Small intestine (tissue), 7 donors: ENCODE measurements at regions not wholly inside any gene's neighbourhood (a gene's known extent, or its start where the extent isn't known, plus 50 kb on each side); places are given as distances from the start of the nearest gene placed in this dataset.

Experiments used
- DNase-seq, 2 donors: peaks; one replicate each; pipeline versions ENCODE4 v3.0.0 to v3.0.0-alpha.2; 2013
- FAIRE-seq: peaks from 2 replicates; lab custom pipeline; 2012; peaks lifted over from hg19 to GRCh38; lab: Jason Lieb, UNC
- H3K27ac ChIP-seq, 3 donors: one replicate each; pipeline ENCODE4 v1.5.1; 2013; ENCODE audit warnings: low read length in 2 of 3, mild to moderate bottlenecking in 2 of 3, control low read depth in 1 of 3, inconsistent platforms in 1 of 3, low read depth in 1 of 3, moderate library complexity in 1 of 3
- H3K27me3 ChIP-seq, 3 donors: one replicate each; pipeline ENCODE4 v1.6.1; 2013; ENCODE audit warnings: low read length in 3 of 3, inconsistent platforms in 1 of 3; ENCODE audit not compliant: control insufficient read depth in 3 of 3, insufficient read depth in 3 of 3
- H3K36me3 ChIP-seq, 3 donors: one replicate each; pipeline ENCODE4 v1.6.1; 2013; ENCODE audit warnings: low read length in 3 of 3, inconsistent platforms in 1 of 3, low read depth in 1 of 3, mild to moderate bottlenecking in 1 of 3, moderate library complexity in 1 of 3; ENCODE audit not compliant: control insufficient read depth in 3 of 3, insufficient read depth in 2 of 3
- H3K4me1 ChIP-seq, 3 donors: one replicate each; pipeline ENCODE4 v1.6.1; 2013; ENCODE audit warnings: low read length in 2 of 3, inconsistent platforms in 1 of 3, low read depth in 1 of 3, mild to moderate bottlenecking in 1 of 3, moderate library complexity in 1 of 3; ENCODE audit not compliant: control insufficient read depth in 3 of 3, insufficient read depth in 2 of 3
- H3K4me3 ChIP-seq, 3 donors: one replicate each; pipeline ENCODE4 v1.5.1; 2013; ENCODE audit warnings: low read length in 3 of 3, control low read depth in 1 of 3, inconsistent platforms in 1 of 3, low read depth in 1 of 3, mild to moderate bottlenecking in 1 of 3, moderate library complexity in 1 of 3
- H3K9me3 ChIP-seq, 2 donors: one replicate each; pipeline ENCODE4 v1.6.1; 2013; ENCODE audit warnings: low read depth in 1 of 2, low read length in 1 of 2; ENCODE audit not compliant: control insufficient read depth in 2 of 2, insufficient read depth in 1 of 2
- WGBS, 3 donors: extraction: QIAGEN DNeasy Blood & Tissue Kit; methylation state at CpG; one replicate each; pipeline ENCODE4 v1.1.7; 2013; 5-methylcytosine and 5-hydroxymethylcytosine counted together
- donor health status: healthy with polysubstance abuse.
- donor health status: control.
- donor health status: control.
- donor health status: Bipolar disorder and iron deficiency.
- donor health status: healthy.

DNA sequence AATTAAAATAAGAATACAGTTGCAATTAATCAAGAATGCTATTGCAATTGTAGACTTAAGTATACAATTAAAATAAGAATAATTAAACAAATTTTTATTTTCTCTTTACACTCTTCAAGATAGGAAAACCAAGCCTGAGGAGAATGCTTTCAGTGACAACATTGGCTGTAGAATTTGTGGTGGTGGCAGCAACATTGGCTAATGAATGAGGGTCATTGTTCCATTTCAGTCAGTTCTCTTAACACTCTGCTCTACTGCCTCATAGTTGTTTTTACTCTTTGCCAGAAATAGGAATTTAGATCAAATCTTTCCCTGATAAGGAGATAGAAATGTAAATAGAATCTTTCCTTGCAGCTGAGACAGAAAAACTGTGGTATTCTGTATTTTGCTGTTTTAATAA is 391.6 kb downstream of the PCDH20 start:
- Histone ChIP-seq H3K27ac (no peak overlapping the region), H3K4me1 (no peaks in the 10 kb centered on the region), H3K36me3 (no peaks in the 10 kb centered on the region), H3K27me3 (no peaks in the 10 kb centered on the region), H3K4me3 (no peak overlapping the region), H3K9me3 (no peaks in the 10 kb centered on the region)
- no peak for FAIRE-seq
- no peak for DNase-seq

DNA sequence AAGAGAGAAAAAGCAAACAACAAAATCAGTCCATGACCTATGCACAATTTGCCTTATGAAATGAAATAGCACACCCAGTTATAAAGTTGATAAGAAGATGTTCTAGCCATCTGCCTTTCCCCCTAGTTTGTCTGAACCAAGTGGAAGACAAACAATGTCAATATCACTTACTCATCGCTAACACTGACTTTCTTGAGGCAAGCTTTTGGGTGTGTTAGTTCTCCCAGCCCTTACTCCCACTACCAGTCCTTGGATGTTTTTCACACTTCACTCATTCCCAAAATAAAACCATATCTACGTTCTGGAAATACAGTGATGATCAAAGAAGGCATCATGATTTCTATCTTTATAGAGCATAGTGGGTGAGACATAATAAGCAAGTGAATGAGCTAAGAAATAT is 393.8 kb downstream of the PCDH20 start:
- no peaks in the 10 kb centered on the region for H3K4me1 ChIP-seq
- H3K36me3 ChIP-seq: no peaks in the 10 kb centered on the region
- WGBS, 3 donors: 69 to 81% (median 70%) methylated on average over 2 of the region's 2 CpGs
- FAIRE-seq (no peak), DNase-seq (no peak)
- H3K4me3 ChIP-seq: no peak overlapping the region
- H3K27ac ChIP-seq: no peak overlapping the region
- H3K9me3 ChIP-seq: no peaks in the 10 kb centered on the region
- no peaks in the 10 kb centered on the region for H3K27me3 ChIP-seq

DNA sequence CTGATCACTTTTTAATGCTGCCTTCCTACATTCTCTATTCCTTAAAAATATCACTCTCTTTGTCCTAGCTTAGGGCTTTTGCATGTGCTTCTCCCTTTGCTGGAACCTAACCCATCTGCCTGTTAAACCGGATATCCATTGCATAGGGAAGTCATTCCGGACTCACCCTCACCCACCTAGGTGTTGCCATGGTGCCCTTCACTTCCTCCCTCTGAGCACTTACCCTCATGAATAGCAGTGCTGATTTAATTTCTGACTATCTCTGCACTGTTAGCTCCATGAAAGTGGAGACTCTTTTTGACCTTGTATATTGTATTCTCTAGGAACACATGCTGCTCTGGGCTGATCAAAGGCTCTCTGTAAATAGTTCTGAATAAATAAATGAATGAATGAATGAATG is 401.9 kb downstream of the PCDH20 start:
- H3K9me3 ChIP-seq: peaks cover 0 to 4% of the 10 kb centered on the region in 2 donors
- DNase-seq: no peak
- H3K36me3 ChIP-seq: no peaks in the 10 kb centered on the region
- no peak overlapping the region for H3K27ac ChIP-seq
- FAIRE-seq: no peak
- no peaks in the 10 kb centered on the region for H3K27me3 ChIP-seq
- H3K4me1 ChIP-seq: no peaks in the 10 kb centered on the region
- WGBS, 3 donors: 68 to 78% (median 78%) methylated on average over 2 of the region's 2 CpGs
- H3K4me3 ChIP-seq: no peak overlapping the region

DNA sequence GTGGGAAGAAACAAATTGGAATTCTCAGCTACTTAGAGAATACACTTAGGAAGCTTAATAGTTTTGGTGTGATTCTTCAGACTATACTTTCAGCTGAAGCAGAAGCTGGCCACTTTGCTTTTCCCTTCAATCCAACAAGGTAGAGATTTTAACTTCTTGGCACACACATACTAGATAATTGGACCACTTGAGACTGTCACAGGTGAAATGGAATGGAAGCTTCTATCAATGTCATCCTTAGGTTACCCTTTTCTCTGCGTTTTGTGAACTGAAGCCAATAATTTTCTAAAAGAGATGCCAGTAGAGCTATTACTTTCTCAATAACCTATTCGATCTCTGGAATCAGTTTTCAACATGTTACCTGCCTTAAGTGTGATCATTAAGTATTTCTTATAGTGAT is 405.3 kb downstream of the PCDH20 start:
- no peak for DNase-seq
- FAIRE-seq: no peak
- Histone ChIP-seq H3K4me3 (no peak overlapping the region), H3K4me1 (no peaks in the 10 kb centered on the region), H3K9me3 (peaks cover 0 to 20% of the 10 kb centered on the region in 2 donors), H3K36me3 (no peaks in the 10 kb centered on the region), H3K27me3 (no peaks in the 10 kb centered on the region), H3K27ac (no peak overlapping the region)
- WGBS, 3 donors: 56 to 74% (median 72%) methylated on average over 2 of the region's 2 CpGs

DNA sequence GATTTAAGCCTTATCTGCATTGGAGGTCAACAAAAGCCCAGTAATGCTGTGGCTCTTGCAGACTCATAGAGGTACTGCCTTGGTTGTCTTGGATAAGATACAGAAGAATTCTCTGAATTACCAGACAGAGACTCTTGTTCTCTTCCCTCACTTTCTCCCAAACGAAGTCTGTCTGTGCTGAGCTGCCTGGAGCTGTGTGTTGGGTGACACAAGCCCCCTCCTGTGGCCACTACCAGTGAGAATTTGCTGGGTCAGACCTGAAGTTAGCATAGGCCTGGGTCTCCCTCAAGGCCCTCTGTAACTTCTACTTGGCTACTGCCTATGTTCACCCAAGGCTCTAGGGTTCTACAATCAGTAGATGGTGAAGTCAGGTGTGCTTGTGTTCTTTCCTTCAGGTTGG is 413.0 kb downstream of the PCDH20 start:
- no peaks in the 10 kb centered on the region for H3K36me3 ChIP-seq
- peaks cover 0 to 7% of the 10 kb centered on the region in 2 donors for H3K9me3 ChIP-seq
- no peak overlapping the region for H3K27ac ChIP-seq
- no peaks in the 10 kb centered on the region for H3K4me1 ChIP-seq
- H3K27me3 ChIP-seq: no peaks in the 10 kb centered on the region
- no peak for FAIRE-seq
- DNase-seq: no peak
- no peak overlapping the region for H3K4me3 ChIP-seq
- 8 to 45% (median 34%) methylated on average over 1 of the region's 1 CpG for WGBS, 3 donors

DNA sequence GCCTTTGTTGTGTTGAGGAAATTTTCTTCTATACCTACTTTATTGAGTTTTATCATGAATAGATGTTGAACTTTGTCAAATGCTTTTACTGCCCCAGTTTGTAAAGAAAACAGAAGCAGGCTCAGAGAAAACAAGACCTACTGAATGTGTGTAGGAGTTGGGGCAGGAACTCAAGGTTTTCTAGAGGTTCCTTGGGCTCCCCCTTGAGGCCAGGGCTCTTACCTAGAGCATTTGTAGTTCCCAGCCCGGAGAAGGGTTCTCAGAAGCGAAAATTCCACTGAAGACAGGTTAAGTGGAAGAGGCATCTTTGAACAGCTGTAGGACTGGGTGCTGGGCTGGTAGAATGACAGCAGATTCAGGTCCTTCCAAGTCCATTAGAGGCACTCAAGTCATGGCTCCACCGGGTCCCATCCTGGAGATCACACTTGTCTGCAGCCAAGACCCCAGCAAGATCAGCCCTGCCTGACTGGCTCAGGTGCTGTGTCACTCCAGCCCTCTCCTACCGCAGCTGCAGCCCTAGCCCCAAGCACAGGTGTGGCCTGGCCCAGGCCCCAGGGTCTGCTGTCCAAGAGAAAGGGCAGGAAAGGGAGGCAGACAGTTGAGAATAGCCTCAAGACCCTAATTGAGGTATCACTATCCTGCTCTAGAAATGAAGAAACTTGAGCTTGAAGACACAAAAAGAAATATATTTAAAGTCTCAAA is 425.5 kb downstream of the PCDH20 start:
- Histone ChIP-seq H3K27ac (no peak overlapping the region), H3K4me1 (no peaks in the 10 kb centered on the region), H3K27me3 (no peaks in the 10 kb centered on the region), H3K36me3 (no peaks in the 10 kb centered on the region), H3K4me3 (no peak overlapping the region), H3K9me3 (no peaks in the 10 kb centered on the region)
- no peak for FAIRE-seq
- DNase-seq: peak; percentile 6 to 29
- 58 to 81% (median 65%) methylated on average over 4 of the region's 4 CpGs for WGBS, 3 donors

DNA sequence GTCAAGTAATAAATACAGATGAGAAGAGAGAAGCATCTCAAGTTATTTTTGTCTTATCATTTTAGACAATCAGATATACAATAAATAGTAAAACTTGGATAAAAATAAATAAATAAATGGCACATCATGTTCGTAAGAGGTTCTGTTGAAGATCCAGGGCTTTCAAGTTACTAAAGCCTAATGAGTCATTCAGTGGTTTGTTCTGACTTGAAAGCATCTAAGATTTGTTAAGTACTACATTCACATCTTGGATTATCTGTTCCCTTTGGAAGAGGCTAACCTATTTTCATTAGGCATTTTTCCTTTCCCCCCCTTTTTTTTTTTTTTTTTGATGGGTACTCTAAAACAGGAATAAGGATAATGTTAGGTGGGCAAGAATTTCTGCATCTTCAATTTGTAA is 429.3 kb downstream of the PCDH20 start:
- FAIRE-seq (no peak), DNase-seq (no peak)
- H3K4me3 ChIP-seq: no peak overlapping the region
- H3K27ac ChIP-seq: no peak overlapping the region
- peaks cover 0 to under 1% of the 10 kb centered on the region in 2 donors for H3K9me3 ChIP-seq
- no peaks in the 10 kb centered on the region for H3K36me3 ChIP-seq
- H3K4me1 ChIP-seq: no peaks in the 10 kb centered on the region
- 68 to 95% (median 91%) methylated on average over 1 of the region's 1 CpG for WGBS, 3 donors
- H3K27me3 ChIP-seq: no peaks in the 10 kb centered on the region

DNA sequence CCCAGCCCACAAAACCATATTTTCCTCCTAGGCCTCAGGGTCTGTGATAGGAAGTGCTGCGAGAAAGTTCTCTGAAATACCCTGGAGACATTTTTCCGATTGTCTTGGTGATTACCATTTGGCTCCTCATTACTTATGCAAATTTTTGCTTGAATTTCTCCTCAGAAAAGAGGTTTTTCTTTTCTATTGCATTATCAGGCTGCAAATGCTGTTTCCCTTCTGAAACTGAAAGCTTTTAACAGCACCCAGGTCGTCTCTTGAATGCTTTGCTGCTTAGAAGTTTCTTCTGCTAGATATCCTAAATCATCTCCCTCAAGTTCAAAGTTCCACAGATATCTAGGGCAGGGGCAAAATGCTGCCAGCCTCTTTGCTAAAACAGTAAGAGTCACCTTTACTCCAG is 434.2 kb downstream of the PCDH20 start:
- no peak overlapping the region for H3K27ac ChIP-seq
- no peak for FAIRE-seq
- 65 to 78% (median 68%) methylated on average over 3 of the region's 3 CpGs for WGBS, 3 donors

DNA sequence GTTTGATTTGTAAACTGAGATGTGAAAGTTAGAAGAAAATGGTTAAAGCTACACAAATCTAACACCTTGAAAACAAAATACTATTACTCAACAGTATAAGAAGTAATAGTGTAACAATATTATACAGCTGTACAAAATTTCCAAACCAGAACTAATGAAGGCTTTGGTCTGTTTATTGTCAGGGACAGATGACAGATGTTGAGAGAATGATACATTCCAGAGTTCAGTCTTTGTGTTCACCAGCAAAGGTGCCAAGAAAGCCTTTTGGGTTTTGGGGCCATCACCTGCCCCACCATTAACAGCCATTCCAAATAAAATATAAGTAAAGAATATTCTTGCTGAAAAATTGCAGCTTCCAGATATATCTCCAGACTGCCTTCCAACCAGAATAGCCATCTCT is 439.3 kb downstream of the PCDH20 start:
- FAIRE-seq (no peak), DNase-seq (no peak)
- Histone ChIP-seq H3K27ac (no peak overlapping the region), H3K4me1 (no peaks in the 10 kb centered on the region), H3K27me3 (no peaks in the 10 kb centered on the region), H3K36me3 (no peaks in the 10 kb centered on the region), H3K9me3 (peaks cover 0 to 11% of the 10 kb centered on the region in 2 donors), H3K4me3 (no peak overlapping the region)

More for the DNA sequence above, 434.2 kb downstream of the PCDH20 start:
- Histone ChIP-seq H3K4me3 (no peak overlapping the region), H3K4me1 (no peaks in the 10 kb centered on the region), H3K27me3 (no peaks in the 10 kb centered on the region), H3K9me3 (peaks cover 0 to 11% of the 10 kb centered on the region in 2 donors), H3K36me3 (no peaks in the 10 kb centered on the region)
- DNase-seq: no peak
